ENCODE measurements at regions not wholly inside any gene's neighbourhood (a gene's known extent, or its start where the extent isn't known, plus 50 kb on each side); places are given as distances from the start of the nearest gene placed in this dataset.

DNA sequence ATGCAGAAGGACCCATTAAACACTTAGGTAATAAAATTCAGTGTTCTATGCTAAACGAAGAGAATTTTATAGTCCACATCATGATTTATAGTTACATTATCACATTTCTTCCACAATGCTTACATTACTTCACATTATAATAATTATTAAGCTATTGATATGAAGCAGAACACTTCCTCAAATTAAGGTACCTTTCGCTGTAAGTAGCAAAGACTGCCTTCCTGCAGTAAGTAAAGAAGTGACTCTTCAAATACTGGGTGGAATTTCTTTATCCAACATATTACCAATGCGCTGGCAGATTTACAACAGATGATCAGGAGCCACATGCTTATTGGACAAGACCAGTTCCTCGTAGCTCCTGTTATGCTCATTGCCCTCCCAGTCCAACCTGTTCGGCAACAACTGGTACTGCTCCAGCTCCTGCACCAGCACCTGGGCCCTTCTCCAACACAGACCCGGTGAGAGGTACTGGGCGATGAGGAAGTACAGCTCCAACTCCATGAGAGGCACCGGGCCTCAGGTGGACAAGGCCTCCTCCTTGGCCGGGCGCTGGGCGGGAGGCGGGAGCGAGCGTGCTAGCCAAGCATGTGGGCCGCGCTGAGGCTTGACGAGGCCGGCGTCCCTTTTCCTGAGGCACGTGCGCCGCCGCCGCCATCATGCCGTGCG, 210.7 kb upstream of the ATP2B1 start:
- Mint-ChIP-seq H3K4me1 (ENCODE audit: low read depth) (peaks cover 4% of the 10 kb centered on the region), H3K9me3 (no peaks in the 10 kb centered on the region), H3K36me3 (ENCODE audit: low read depth) (no peaks in the 10 kb centered on the region), H3K27me3 (no peaks in the 10 kb centered on the region), H3K4me3 (no peak overlapping the region), H3K27ac (no peak overlapping the region)
- DNase-seq = no peak

DNA sequence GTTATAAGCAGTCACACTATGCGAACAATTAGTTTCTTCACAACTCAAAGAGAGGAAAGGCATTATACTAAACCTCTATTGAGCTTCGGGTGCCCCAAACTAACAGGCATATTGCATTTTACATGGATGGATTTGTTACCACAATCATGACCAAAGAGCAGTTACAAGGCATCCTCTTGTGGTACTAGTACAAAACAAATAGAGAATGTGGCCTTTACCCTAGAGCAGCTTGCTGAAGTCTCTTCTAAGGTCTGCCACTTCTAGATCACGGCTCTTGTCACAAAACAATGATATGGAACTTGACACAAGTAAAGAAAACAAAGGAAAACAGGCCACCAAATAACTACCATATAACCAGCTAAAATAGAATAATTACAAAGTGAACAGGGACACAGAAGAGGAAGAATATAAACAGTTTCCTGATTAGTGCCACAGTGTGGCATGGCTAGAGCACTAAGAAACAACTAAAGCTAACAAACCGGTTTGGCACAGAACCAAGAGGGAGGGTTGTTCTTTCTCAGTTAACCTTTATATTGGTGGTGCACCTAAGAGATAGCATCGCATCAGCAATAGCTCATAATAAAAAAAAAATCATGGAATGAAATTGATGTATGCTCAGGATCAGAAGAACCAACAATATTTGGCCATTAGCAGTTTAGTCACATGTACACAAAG, 209.7 kb upstream of the ATP2B1 start:
- H3K27ac Mint-ChIP-seq = no peak overlapping the region
- no peaks in the 10 kb centered on the region for H3K9me3 Mint-ChIP-seq
- peaks cover 4% of the 10 kb centered on the region for H3K4me1 Mint-ChIP-seq (ENCODE audit: low read depth)
- no peaks in the 10 kb centered on the region for H3K27me3 Mint-ChIP-seq
- no peaks in the 10 kb centered on the region for H3K36me3 Mint-ChIP-seq (ENCODE audit: low read depth)
- no peak overlapping the region for H3K4me3 Mint-ChIP-seq
- no peak for DNase-seq

DNA sequence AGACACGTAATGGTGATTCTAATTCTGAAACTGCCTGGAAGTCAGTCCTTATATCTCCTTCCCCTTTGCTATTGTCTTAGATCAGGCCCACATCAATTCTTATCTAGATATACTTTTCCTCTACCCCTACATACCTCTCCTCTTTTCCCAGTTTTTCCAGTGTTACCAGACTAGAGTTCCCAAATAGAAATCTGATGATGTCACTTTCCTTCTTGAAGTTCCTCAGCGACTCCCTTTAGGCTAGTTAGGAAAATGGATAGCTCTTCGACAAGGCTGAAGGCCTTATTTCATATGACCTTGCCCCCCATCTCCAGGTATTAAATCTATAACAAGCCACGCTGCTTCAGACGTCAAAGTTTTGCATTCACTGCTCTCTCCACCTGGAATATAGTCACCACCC, 201.1 kb upstream of the ATP2B1 start:
- Mint-ChIP-seq H3K36me3 (ENCODE audit: low read depth) (peaks cover 2% of the 10 kb centered on the region), H3K27ac (no peak overlapping the region), H3K4me3 (no peak overlapping the region)

DNA sequence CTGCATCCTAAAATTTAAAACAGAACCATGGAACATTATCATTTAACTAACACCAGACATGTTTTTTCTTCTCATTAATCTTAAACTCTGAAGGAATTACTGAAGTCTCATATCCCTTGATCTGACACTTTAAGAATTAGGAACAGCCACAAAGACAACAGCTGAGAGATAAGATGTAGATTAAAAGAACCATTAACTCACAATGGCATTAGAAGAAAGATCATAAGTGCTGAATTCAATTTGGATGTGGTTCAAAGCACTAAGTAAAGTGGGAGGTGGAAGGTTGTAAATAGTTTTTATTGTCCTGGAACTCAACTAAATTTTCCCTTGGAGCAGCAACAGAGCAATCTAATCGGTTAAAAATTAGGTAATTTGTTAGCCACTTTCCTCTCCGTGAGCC, 199.0 kb upstream of the ATP2B1 start:
- H3K36me3 Mint-ChIP-seq (ENCODE audit: low read depth) = no peaks in the 10 kb centered on the region
- no peak overlapping the region for H3K4me3 Mint-ChIP-seq
- no peaks in the 10 kb centered on the region for H3K4me1 Mint-ChIP-seq (ENCODE audit: low read depth)
- peaks cover 7% of the 10 kb centered on the region for H3K9me3 Mint-ChIP-seq
- H3K27me3 Mint-ChIP-seq = no peaks in the 10 kb centered on the region
- no peak overlapping the region for H3K27ac Mint-ChIP-seq
- no peak for DNase-seq

More for the DNA sequence above, 201.1 kb upstream of the ATP2B1 start:
- no peak for DNase-seq
- Mint-ChIP-seq H3K27me3 (no peaks in the 10 kb centered on the region), H3K9me3 (peaks cover 10% of the 10 kb centered on the region), H3K4me1 (ENCODE audit: low read depth) (no peaks in the 10 kb centered on the region)

DNA sequence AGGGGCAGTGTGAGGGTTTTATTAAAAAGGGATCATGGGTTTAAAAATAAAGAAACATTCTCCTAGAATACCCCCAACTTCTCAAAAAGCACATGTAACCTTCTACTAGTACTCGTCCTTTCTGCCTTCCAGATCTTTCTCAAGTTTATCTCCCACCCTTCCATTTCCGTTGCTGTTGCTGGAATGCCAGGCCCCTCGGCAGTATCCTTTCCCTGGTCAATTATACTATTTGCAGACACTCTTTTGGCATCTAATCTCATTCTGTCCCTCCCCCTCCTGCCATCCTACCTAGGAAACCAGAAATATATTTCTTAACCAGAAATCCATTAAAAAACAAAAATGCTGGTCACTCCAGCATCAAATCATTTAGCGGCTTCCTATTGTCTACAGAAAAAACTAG, 198.2 kb upstream of the ATP2B1 start:
- Mint-ChIP-seq H3K27me3 (no peaks in the 10 kb centered on the region), H3K36me3 (ENCODE audit: low read depth) (no peaks in the 10 kb centered on the region), H3K27ac (no peak overlapping the region), H3K4me1 (ENCODE audit: low read depth) (no peaks in the 10 kb centered on the region), H3K4me3 (no peak overlapping the region), H3K9me3 (peaks cover 2% of the 10 kb centered on the region)
- no peak for DNase-seq

DNA sequence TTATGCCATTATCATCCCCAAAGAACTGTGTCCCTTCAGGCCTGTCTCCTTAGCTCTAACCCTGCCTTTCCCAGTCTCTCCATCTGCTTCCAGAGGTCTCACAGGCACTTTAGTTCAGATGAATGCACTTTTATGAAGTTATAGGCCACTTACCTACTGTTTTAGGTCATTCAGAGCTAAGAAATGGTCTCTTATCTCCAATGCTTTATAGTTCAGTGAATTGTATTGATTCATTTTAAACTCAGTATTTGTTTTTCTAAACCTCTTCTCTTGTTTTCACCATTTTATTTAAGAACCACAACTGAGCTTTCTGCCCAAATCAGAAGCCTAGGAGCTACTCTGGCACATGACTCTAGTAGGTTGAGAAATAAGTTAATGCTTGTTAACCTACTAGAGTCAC, 197.5 kb upstream of the ATP2B1 start:
- Mint-ChIP-seq H3K27me3 (no peaks in the 10 kb centered on the region), H3K36me3 (ENCODE audit: low read depth) (no peaks in the 10 kb centered on the region), H3K4me1 (ENCODE audit: low read depth) (no peaks in the 10 kb centered on the region), H3K27ac (no peak overlapping the region), H3K9me3 (peaks cover 2% of the 10 kb centered on the region), H3K4me3 (no peak overlapping the region)
- DNase-seq = no peak

DNA sequence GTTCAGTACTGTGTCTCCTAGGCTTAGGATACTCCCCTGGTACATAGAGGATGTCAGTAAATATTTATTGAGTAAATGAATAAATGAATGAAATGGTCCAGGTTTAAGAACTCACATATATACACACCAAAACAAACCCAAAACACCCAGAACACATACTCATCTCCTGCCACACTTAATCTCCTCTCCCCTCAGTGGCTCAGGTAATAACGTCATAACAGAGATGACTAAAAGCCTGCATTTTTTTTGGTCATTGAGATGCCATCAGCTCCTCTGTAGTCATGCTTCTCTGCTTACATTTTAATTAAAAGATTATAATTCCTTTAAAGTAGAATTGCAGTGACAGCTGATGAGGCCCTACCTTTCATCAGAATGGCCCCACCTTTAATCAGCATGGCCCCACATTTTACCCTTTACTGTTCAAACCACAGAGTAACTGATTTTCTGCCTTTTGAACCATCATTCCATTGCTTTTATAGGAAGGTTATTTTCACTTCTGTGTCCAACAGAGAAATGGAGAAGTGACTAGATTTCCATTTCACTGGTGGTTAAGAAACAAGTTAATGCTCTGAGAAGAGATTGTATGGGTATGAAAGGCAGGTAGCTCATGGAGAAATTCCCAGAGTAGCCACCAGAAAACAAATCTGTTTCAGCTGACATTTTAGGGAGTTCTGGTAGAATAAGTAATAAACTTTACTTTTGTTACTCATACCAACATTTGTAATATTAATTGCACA, 193.4 kb upstream of the ATP2B1 start:
- Mint-ChIP-seq H3K9me3 (no peaks in the 10 kb centered on the region), H3K4me1 (ENCODE audit: low read depth) (peaks cover 3% of the 10 kb centered on the region), H3K27me3 (no peaks in the 10 kb centered on the region), H3K36me3 (ENCODE audit: low read depth) (no peaks in the 10 kb centered on the region), H3K27ac (no peak overlapping the region), H3K4me3 (no peak overlapping the region)
- no peak for DNase-seq

DNA sequence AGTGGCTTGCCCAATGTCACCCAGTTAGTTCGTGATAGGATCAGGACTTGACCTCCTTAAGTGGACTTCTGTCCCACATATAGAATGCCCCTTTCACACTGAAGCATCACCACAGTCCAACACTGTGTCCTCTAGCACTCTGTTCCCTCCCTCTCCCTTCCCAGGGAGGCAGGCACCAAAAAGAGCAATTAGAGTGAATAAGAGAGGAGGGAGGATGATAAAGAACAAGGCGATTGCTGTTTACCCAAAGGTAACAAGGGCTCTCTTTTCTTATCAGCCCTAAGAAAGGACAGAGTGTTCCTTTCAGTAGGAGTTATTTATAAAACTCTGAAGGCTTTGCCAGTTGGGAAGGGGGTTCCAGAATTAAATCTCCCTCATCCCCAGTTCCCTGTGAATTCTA, 192.7 kb upstream of the ATP2B1 start:
- no peak overlapping the region for H3K27ac Mint-ChIP-seq
- no peak for DNase-seq
- H3K36me3 Mint-ChIP-seq (ENCODE audit: low read depth) = no peaks in the 10 kb centered on the region
- no peak overlapping the region for H3K4me3 Mint-ChIP-seq
- H3K9me3 Mint-ChIP-seq = no peaks in the 10 kb centered on the region
- no peaks in the 10 kb centered on the region for H3K27me3 Mint-ChIP-seq
- peaks cover 6% of the 10 kb centered on the region for H3K4me1 Mint-ChIP-seq (ENCODE audit: low read depth)

DNA sequence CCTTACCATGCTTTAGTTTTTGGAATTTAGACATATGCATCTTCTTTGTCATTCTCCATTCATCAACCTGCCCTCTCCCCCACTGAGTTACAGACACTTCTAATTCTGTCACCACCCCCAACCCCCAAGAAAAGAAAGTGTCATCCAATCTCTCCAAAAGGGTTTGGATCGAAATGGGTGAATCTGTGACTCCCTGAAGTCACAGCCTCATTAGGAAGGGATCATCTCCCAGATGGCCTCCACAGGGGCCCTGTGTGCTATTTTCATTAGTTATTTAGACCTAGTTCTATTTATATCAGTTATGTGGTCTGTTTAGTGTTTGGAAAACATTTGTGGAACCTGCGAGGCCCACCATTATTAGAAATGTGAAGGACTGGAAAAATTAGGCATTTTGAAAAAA, 191.0 kb upstream of the ATP2B1 start:
- H3K4me1 Mint-ChIP-seq (ENCODE audit: low read depth) = peaks cover 7% of the 10 kb centered on the region
- H3K36me3 Mint-ChIP-seq (ENCODE audit: low read depth) = no peaks in the 10 kb centered on the region
- DNase-seq = no peak
- no peak overlapping the region for H3K27ac Mint-ChIP-seq
- H3K4me3 Mint-ChIP-seq = no peak overlapping the region
- H3K27me3 Mint-ChIP-seq = no peaks in the 10 kb centered on the region
- no peaks in the 10 kb centered on the region for H3K9me3 Mint-ChIP-seq

DNA sequence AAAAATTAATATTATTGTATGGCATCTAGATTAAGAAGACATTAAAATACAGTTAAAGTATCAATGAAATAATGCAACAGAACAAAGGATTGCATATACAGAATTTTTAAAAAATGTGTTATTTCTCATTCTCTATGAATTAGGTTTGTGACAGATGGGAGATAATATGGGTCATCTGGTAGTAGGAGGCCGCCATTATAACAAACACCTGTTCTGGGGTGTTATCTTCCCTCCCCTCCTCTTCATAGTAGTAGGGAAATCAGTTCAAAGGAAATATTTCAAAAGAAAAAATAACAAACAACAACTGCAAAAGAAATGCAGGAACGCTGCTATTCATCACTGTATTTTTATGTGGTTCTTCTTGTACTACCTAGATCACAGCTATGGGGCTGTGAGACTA, 187.0 kb upstream of the ATP2B1 start:
- Mint-ChIP-seq H3K27ac (no peak overlapping the region), H3K27me3 (no peaks in the 10 kb centered on the region), H3K4me1 (ENCODE audit: low read depth) (peaks cover 23% of the 10 kb centered on the region), H3K4me3 (no peak overlapping the region), H3K9me3 (no peaks in the 10 kb centered on the region), H3K36me3 (ENCODE audit: low read depth) (no peaks in the 10 kb centered on the region)
- no peak for DNase-seq

DNA sequence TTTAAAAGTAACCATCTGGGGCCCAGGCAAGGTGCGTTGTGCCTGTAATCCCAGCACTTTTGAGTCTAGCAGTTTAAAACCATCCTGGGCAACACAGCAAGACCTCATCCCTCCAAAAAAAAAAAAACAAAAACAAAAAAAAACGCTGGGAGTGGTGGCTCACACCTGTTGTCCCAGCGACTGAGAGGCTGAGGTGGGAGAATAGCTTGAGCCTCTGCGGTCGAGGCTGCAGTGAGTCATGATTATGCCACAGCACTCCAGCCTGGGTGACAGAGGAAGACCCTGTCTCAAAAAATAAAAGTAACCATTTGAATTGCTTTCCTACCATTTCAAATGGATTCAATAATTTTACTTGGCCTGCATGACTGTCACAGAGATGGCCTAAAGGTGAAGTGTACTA, 186.5 kb upstream of the ATP2B1 start:
- no peaks in the 10 kb centered on the region for H3K9me3 Mint-ChIP-seq
- no peaks in the 10 kb centered on the region for H3K36me3 Mint-ChIP-seq (ENCODE audit: low read depth)
- DNase-seq = no peak
- no peaks in the 10 kb centered on the region for H3K27me3 Mint-ChIP-seq
- H3K4me3 Mint-ChIP-seq = no peak overlapping the region
- H3K4me1 Mint-ChIP-seq (ENCODE audit: low read depth) = peaks cover 23% of the 10 kb centered on the region
- H3K27ac Mint-ChIP-seq = no peak overlapping the region

DNA sequence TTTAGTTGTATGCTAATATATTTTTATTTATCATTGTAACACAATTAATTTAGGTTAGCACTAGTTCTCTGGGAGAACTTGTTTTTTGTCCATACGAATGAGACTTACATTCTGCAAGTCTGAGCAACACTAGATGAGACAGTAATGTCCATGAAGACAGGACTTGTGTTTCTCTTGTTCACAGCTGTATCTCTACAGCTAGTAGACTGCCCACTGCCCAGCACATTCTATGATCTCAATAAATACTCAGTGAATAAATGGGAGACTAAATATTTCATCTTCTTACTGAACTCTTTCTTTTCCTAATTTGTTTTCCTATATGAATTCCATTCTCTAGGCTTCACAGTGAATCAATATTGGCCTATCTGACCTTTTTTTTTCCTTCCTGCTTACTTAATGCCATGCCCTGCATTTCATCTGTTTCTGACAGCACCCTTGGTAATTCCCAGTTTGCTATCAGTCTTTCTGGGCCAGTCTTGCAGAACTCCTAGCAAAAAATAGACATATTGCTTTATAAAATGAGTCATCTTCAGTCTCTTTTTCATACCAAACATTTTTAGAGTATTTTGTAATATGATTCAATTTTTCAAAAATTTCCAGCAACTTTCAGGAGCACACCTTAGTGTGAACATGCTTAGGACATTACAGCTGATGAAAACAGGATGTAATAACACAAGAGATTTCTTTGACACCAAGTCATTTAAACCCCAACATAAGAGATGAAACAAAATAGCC, 185.5 kb upstream of the ATP2B1 start:
- DNase-seq = no peak
- Mint-ChIP-seq H3K36me3 (ENCODE audit: low read depth) (no peaks in the 10 kb centered on the region), H3K27ac (no peak overlapping the region), H3K27me3 (no peaks in the 10 kb centered on the region), H3K9me3 (no peaks in the 10 kb centered on the region), H3K4me3 (no peak overlapping the region), H3K4me1 (ENCODE audit: low read depth) (peaks cover 23% of the 10 kb centered on the region)

DNA sequence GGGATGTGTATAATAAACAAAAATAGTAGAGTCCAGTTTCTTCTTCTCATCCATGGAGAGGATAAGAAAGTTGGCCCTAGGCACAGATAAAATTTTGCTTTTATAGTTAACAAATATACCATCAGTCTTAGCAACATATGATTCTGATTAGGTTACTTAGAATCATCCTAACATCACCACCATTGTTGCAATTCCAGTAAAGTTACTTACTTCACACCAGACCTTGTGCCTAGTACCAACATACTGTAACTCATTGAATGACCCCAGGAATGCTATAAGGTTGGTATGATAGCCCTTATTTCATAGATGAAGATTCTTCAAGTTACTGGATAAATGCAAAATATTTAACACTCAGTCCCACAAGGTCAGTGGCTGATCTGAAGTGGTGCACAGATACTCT, 183.8 kb upstream of the ATP2B1 start:
- H3K4me3 Mint-ChIP-seq = no peak overlapping the region
- peaks cover 23% of the 10 kb centered on the region for H3K4me1 Mint-ChIP-seq (ENCODE audit: low read depth)
- H3K27me3 Mint-ChIP-seq = no peaks in the 10 kb centered on the region
- H3K9me3 Mint-ChIP-seq = no peaks in the 10 kb centered on the region
- no peak overlapping the region for H3K27ac Mint-ChIP-seq
- no peaks in the 10 kb centered on the region for H3K36me3 Mint-ChIP-seq (ENCODE audit: low read depth)
- DNase-seq = no peak

DNA sequence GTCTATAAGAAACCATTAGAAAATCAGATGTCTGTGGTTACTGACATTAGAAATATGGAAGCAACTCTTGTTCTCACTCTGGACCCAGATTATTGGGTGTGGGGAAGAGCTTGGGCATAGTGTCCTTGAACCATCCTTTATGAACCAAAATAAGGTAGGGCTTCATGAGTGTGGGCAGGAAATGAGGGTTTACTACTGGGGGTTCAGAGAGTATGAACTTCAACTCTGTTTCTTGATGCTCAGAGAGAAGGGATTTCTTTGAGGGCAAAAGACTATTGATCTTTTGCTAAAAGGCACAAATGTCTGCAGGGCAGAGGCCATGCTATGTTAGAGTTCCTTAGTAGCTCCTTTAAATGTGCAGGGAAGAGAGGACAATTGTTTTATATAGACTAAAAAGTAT, 183.3 kb upstream of the ATP2B1 start:
- DNase-seq = no peak
- H3K36me3 Mint-ChIP-seq (ENCODE audit: low read depth) = no peaks in the 10 kb centered on the region
- no peak overlapping the region for H3K4me3 Mint-ChIP-seq
- peaks cover 19% of the 10 kb centered on the region for H3K4me1 Mint-ChIP-seq (ENCODE audit: low read depth)
- no peaks in the 10 kb centered on the region for H3K9me3 Mint-ChIP-seq
- H3K27me3 Mint-ChIP-seq = no peaks in the 10 kb centered on the region
- H3K27ac Mint-ChIP-seq = no peak overlapping the region

DNA sequence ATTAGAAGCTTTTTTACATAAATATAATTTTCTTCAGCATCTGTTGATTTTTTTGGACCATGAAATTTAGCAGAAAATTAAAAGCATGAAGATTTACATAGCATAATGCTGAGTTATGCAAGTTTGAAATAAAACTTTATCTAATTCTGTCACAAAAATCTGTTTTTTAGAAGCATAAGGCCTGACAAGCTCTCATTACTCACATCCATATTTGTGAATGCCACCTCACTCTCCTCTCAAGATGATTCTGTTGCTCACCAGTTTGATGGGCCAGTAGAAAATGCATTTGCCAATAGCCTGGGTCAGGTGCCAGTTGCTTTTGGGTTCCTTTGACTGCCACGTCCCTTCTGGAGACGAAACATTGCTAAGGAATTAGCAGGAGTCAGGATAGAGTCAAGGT, 181.5 kb upstream of the ATP2B1 start:
- Mint-ChIP-seq H3K4me1 (ENCODE audit: low read depth) (peaks cover 17% of the 10 kb centered on the region), H3K4me3 (no peak overlapping the region), H3K36me3 (ENCODE audit: low read depth) (no peaks in the 10 kb centered on the region), H3K9me3 (no peaks in the 10 kb centered on the region), H3K27ac (no peak overlapping the region), H3K27me3 (no peaks in the 10 kb centered on the region)
- no peak for DNase-seq

All from activated T-cell treated with anti-CD3 and anti-CD28 coated beads, Interleukin-2, amount 50 U/mL, for 24 hours (primary cell).